ENCODE measurements at regions not wholly inside any gene's neighbourhood (a gene's known extent, or its start where the extent isn't known, plus 50 kb on each side); places are given as distances from the start of the nearest gene placed in this dataset. TPM values are rescaled to one million over a fixed set of nuclear protein-coding genes. Genes with fewer than 3 reads are reported as not detected.

DNA sequence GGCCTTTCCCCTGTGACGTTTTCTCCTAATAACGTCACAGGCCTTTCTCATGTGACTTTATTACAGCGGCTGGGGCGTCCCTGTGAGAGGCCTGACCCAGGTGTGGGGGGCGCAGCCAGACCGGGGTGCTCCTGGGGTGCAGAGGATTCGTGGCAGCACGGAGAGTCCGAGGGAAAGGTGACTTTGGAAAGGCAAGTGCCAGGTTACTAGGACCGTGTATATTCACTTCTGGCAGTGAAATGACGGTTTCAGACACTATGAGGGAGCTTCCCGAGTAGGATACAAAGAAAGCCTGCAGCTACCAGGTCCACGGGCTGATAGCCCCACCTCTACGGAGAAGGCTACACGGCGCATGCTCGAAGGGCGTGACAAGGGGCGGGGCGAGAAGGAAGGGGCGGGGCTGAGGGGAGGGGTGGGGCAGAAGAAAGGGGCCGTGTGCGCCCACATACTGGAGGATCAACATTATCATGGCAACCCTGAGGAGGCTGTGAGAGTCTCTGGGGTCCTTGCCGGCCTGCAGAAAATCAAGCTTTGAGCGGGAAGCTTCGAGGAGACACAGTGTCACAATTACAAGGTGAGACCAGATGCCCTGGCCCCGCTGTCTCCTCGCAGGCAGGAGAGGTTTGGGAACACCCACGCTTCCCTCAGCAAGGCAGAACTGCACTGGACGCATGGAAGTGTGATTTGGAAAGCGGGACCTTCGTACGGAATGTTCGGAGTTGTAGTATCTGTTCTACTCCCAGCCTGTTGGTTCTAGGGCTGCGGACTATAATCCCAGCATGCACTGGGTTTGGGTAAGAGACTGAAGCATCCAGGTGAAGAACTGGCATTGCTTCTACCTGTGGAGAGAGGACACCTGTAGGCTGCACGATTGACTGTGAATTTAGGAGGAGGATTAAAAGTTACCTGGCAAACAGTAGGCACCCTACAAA, 54.4 kb upstream of the ZNF337 start:
- Mint-ChIP-seq H3K27ac (no peak overlapping the region), H3K27me3 (ENCODE audit: insufficient read depth, low read depth) (peaks cover 4% of the 10 kb centered on the region), H3K36me3 (no peaks in the 10 kb centered on the region), H3K9me3 (no peaks in the 10 kb centered on the region), H3K4me1 (no peaks in the 10 kb centered on the region), H3K4me3 (no peak overlapping the region)
- Histone ChIP-seq H3K27me3 (no peaks in the 10 kb centered on the region), H3K4me2 (no peak overlapping the region), H4K20me1 (ENCODE audit: low read depth) (no peaks in the 10 kb centered on the region), H3K36me3 (no peaks in the 10 kb centered on the region), H3F3A (ENCODE audit: low read depth) (no peaks in the 10 kb centered on the region), H2AFZ (replicated peaks) (no peak overlapping the region), H3K27ac (no peak overlapping the region), H3K9ac (no peak overlapping the region), H3K9me3 (ENCODE audit: low read depth) (no peaks in the 10 kb centered on the region), H3K4me1 (no peaks in the 10 kb centered on the region), H3K79me2 (ENCODE audit: low read depth) (no peaks in the 10 kb centered on the region), H3K4me3 (no peak overlapping the region)
- peak; percentile 19 for DNase-seq (ENCODE audit: low spot score)
- TF ChIP-seq, protein P1, sequence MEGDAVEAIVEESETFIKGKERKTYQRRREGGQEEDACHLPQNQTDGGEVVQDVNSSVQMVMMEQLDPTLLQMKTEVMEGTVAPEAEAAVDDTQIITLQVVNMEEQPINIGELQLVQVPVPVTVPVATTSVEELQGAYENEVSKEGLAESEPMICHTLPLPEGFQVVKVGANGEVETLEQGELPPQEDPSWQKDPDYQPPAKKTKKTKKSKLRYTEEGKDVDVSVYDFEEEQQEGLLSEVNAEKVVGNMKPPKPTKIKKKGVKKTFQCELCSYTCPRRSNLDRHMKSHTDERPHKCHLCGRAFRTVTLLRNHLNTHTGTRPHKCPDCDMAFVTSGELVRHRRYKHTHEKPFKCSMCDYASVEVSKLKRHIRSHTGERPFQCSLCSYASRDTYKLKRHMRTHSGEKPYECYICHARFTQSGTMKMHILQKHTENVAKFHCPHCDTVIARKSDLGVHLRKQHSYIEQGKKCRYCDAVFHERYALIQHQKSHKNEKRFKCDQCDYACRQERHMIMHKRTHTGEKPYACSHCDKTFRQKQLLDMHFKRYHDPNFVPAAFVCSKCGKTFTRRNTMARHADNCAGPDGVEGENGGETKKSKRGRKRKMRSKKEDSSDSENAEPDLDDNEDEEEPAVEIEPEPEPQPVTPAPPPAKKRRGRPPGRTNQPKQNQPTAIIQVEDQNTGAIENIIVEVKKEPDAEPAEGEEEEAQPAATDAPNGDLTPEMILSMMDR (IDR thresholded peaks at IDR 0.05), result no peak
- TF ChIP-seq EZH2phosphoT487 (IDR thresholded peaks at IDR 0.05) (no peak), EZH2 (IDR thresholded peaks at IDR 0.05) (no peak)

DNA sequence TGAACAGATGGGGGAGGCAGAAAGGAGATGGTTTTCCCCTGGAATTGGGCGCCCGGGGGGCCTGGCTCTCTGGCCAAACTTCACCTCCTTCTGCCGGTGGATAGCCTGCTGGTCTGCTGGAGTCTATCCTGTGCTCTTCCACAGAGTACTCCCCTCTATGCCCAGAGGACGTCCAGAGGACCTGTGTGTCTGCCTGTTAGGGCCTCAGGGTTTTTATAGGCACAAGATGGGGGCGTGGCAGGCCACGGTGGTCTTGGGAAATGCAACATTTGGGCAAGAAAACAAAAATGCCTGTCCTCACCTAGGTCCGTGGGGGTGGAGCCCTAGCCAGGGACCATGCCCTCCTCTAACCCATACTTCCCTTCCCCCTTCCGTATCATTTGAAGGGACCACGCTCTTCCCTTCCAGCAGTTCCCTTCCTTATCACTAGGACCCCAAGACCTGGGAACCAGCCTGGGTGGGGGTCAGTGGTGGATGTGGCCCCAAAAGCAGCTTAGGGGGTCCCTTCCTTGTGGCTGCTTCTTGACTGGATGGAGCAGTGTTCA, 53.6 kb upstream of the ZNF337 start:
- H3K4me2 ChIP-seq, result no peak overlapping the region
- H3K36me3 ChIP-seq, result no peaks in the 10 kb centered on the region
- no peak for DNase-seq (ENCODE audit: low spot score)
- H2AFZ ChIP-seq (replicated peaks), result no peak overlapping the region
- H3K4me3 ChIP-seq, result no peak overlapping the region
- no peaks in the 10 kb centered on the region for H3K4me1 ChIP-seq
- no peak overlapping the region for H3K27ac ChIP-seq
- H3K9me3 ChIP-seq (ENCODE audit: low read depth), result no peaks in the 10 kb centered on the region
- H3F3A ChIP-seq (ENCODE audit: low read depth), result no peaks in the 10 kb centered on the region
- Mint-ChIP-seq H3K27me3 (ENCODE audit: insufficient read depth, low read depth) (peaks cover 5% of the 10 kb centered on the region), H3K9me3 (no peaks in the 10 kb centered on the region), H3K27ac (no peak overlapping the region), H3K4me3 (no peak overlapping the region), H3K36me3 (no peaks in the 10 kb centered on the region), H3K4me1 (peaks cover 2% of the 10 kb centered on the region)
- TF ChIP-seq EZH2 (IDR thresholded peaks at IDR 0.05) (no peak), EZH2phosphoT487 (IDR thresholded peaks at IDR 0.05) (no peak)
- TF ChIP-seq, protein P1 (IDR thresholded peaks at IDR 0.05), result no peak
- no peaks in the 10 kb centered on the region for H4K20me1 ChIP-seq (ENCODE audit: low read depth)
- H3K9ac ChIP-seq, result no peak overlapping the region
- no peaks in the 10 kb centered on the region for H3K27me3 ChIP-seq
- H3K79me2 ChIP-seq (ENCODE audit: low read depth), result no peaks in the 10 kb centered on the region

DNA sequence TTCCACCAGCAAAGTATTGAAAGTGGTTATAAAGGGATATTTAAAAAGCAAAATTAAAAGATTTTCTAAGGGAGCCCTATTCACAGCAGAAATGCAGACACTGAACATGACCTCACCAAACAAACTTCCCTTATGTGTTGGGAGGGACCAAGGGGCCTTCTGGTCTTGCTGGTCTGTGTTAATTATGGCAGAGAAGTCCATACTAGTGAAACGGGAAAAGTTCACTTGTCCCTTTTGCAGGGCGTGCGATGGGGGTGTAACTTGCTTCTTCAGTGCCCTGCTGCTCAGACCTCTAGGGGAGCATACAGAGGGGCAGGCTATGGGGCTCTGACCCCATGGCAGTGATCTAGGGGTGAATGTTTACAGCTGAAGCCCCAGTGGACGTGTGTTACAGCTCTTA, 53.0 kb upstream of the ZNF337 start:
- Histone ChIP-seq H2AFZ (replicated peaks) (no peak overlapping the region), H3K9me3 (ENCODE audit: low read depth) (no peaks in the 10 kb centered on the region), H3K4me2 (no peak overlapping the region), H3K4me3 (no peak overlapping the region), H3K36me3 (no peaks in the 10 kb centered on the region), H3F3A (ENCODE audit: low read depth) (no peaks in the 10 kb centered on the region), H3K27ac (no peak overlapping the region), H3K79me2 (ENCODE audit: low read depth) (no peaks in the 10 kb centered on the region), H3K9ac (no peak overlapping the region), H4K20me1 (ENCODE audit: low read depth) (no peaks in the 10 kb centered on the region), H3K27me3 (no peaks in the 10 kb centered on the region), H3K4me1 (no peaks in the 10 kb centered on the region)
- no peaks in the 10 kb centered on the region for H3K36me3 Mint-ChIP-seq
- H3K9me3 Mint-ChIP-seq, result no peaks in the 10 kb centered on the region
- H3K4me3 Mint-ChIP-seq, result no peak overlapping the region
- H3K4me1 Mint-ChIP-seq, result peaks cover 3% of the 10 kb centered on the region
- no peak overlapping the region for H3K27ac Mint-ChIP-seq
- H3K27me3 Mint-ChIP-seq (ENCODE audit: insufficient read depth, low read depth), result peaks cover 6% of the 10 kb centered on the region
- DNase-seq (ENCODE audit: low spot score), result no peak
- TF ChIP-seq EZH2 (IDR thresholded peaks at IDR 0.05) (no peak), EZH2phosphoT487 (IDR thresholded peaks at IDR 0.05) (no peak)
- TF ChIP-seq, protein P1 (IDR thresholded peaks at IDR 0.05), result no peak

MicroRNA genes in the stretch of these regions (microRNA counts, 767-probe panel; counts per million panel counts)
- 460 counts per million, percentile 90 among the panel's probes with 10 or more counts for microRNA hsa-miR-663a

Small RNAs in the stretch of these regions (microRNA-seq; reads per million reads assigned to microRNA genes)
- not detected for gene MIR663A

Small RNAs in the stretch of these regions (small RNA-seq; reads per million reads assigned to genes)
- gene CFTRP1, result not detected
